WTC11 (cell line): ENCODE measurements at regions not wholly inside any gene's neighbourhood (a gene's known extent, or its start where the extent isn't known, plus 50 kb on each side); places are given as distances from the start of the nearest gene placed in this dataset.

Experiments used
- ATAC-seq: fragments of 200-7000 bp; cut with Tn5 transposase; 2 replicates; pipeline ENCODE4 v1.10.0; 2021; ENCODE audit warnings: mild to moderate bottlenecking, moderate library complexity
- CTCF ChIA-PET: fragments of 300-600 bp; sonication (Branson Sonifier 250); formaldehyde crosslinking; loops from one replicate; lab custom pipeline; 2021; ENCODE audit warnings: antibody characterized with exemption; lab: Charles Lee
- POLR2A ChIA-PET: fragments of 350-600 bp; sonication (Branson Sonifier 250); formaldehyde crosslinking; loops from one replicate; lab custom pipeline; 2021; ENCODE audit warnings: antibody characterized with exemption; lab: Charles Lee
- DNase-seq: peaks from one replicate; pipeline ENCODE4 v3.0.0; 2021; ENCODE audit warnings: low spot score
- H3K27ac Mint-ChIP-seq: 2 replicates; pipeline ENCODE4 v1.8.0; 2021; ENCODE audit warnings: mixed read lengths
- H3K27me3 Mint-ChIP-seq: 2 replicates; pipeline ENCODE4 v1.8.0; 2021; ENCODE audit warnings: low read depth, mild to moderate bottlenecking, moderate library complexity, mixed read lengths
- H3K36me3 Mint-ChIP-seq: 2 replicates; pipeline ENCODE4 v1.8.0; 2021; ENCODE audit warnings: mixed read lengths
- H3K4me1 Mint-ChIP-seq: 2 replicates; pipeline ENCODE4 v1.8.0; 2022; ENCODE audit warnings: mixed read lengths
- H3K4me3 Mint-ChIP-seq: 2 replicates; pipeline ENCODE4 v1.8.0; 2021; ENCODE audit warnings: mild to moderate bottlenecking, moderate library complexity, mixed read lengths
- H3K9me3 Mint-ChIP-seq: 2 replicates; pipeline ENCODE4 v1.8.0; 2021; ENCODE audit warnings: mixed read lengths
- ATF3 ChIP-seq: sonication (generic); formaldehyde crosslinking; conservative IDR thresholded peaks from 2 replicates; pipeline ENCODE4 v1.8.1; 2022; ENCODE audit warnings: mild to moderate bottlenecking, missing genetic modification reagents
- CBFB ChIP-seq: sonication (generic); formaldehyde crosslinking; IDR thresholded peaks from 2 replicates; pipeline ENCODE4 v1.8.1; 2022; ENCODE audit warnings: mild to moderate bottlenecking, low read depth, missing genetic modification reagents
- EMX1 ChIP-seq: fragments of 250-450 bp; sonication (Bioruptor Pico); IDR thresholded peaks from 2 replicates; pipeline ENCODE4 v1.8.0; 2021; ENCODE audit warnings: mild to moderate bottlenecking
- ESRRA ChIP-seq: sonication (generic); formaldehyde crosslinking; IDR thresholded peaks from 2 replicates; pipeline ENCODE4 v1.8.1; 2022; ENCODE audit warnings: mild to moderate bottlenecking, missing genetic modification reagents, borderline replicate concordance
- GRHL2 ChIP-seq: fragments of 250-450 bp; sonication (Bioruptor Pico); IDR thresholded peaks from 2 replicates; pipeline ENCODE4 v1.8.0; 2022; ENCODE audit warnings: mild to moderate bottlenecking, moderate library complexity; ENCODE audit not compliant: insufficient replicate concordance, severe bottlenecking
- JAZF1 ChIP-seq: fragments of 250-450 bp; sonication (Bioruptor Pico); IDR thresholded peaks from 2 replicates; pipeline ENCODE4 v1.9.0; 2021; ENCODE audit warnings: moderate library complexity, mild to moderate bottlenecking, inconsistent platforms
- NFATC4 ChIP-seq: fragments of 250-450 bp; sonication (Bioruptor Pico); IDR thresholded peaks from 2 replicates; pipeline ENCODE4 v1.9.0; 2021; ENCODE audit warnings: mild to moderate bottlenecking
- NR1H2 ChIP-seq: sonication (generic); formaldehyde crosslinking; IDR thresholded peaks from 2 replicates; pipeline ENCODE4 v1.9.0; 2021; ENCODE audit warnings: mild to moderate bottlenecking, moderate library complexity, missing genetic modification reagents
- NR2C2 ChIP-seq: sonication (generic); formaldehyde crosslinking; IDR thresholded peaks from 2 replicates; pipeline ENCODE4 v1.8.0; 2022; ENCODE audit warnings: mild to moderate bottlenecking, missing genetic modification reagents
- RORB ChIP-seq: fragments of 250-450 bp; sonication (Bioruptor Pico); IDR thresholded peaks from 2 replicates; pipeline ENCODE4 v1.9.0; 2021; ENCODE audit warnings: mild to moderate bottlenecking
- SOX15 ChIP-seq: fragments of 250-450 bp; sonication (Bioruptor Pico); IDR thresholded peaks from 2 replicates; pipeline ENCODE4 v1.9.0; 2021; ENCODE audit warnings: mild to moderate bottlenecking
- SP1 ChIP-seq: sonication (generic); formaldehyde crosslinking; conservative IDR thresholded peaks from 2 replicates; pipeline ENCODE4 v1.8.1; 2022; ENCODE audit warnings: missing genetic modification reagents
- TEAD1 ChIP-seq: sonication (generic); formaldehyde crosslinking; IDR thresholded peaks from 2 replicates; pipeline ENCODE4 v1.8.0; 2022; ENCODE audit warnings: mild to moderate bottlenecking, missing genetic modification reagents
- TP53 ChIP-seq: sonication (generic); formaldehyde crosslinking; IDR thresholded peaks from 2 replicates; pipeline ENCODE4 v1.8.1; 2023; ENCODE audit warnings: mild to moderate bottlenecking, missing genetic modification reagents
- ZBTB21 ChIP-seq: sonication (generic); formaldehyde crosslinking; IDR thresholded peaks from 2 replicates; pipeline ENCODE4 v1.8.1; 2023; ENCODE audit warnings: mild to moderate bottlenecking, missing genetic modification reagents, borderline replicate concordance
- ZNF138 ChIP-seq: sonication (generic); formaldehyde crosslinking; conservative IDR thresholded peaks from 2 replicates; pipeline ENCODE4 v1.8.1; 2022; ENCODE audit warnings: mild to moderate bottlenecking, moderate library complexity, missing genetic modification reagents
- ZNF317 ChIP-seq: sonication (generic); formaldehyde crosslinking; IDR thresholded peaks from 2 replicates; pipeline ENCODE4 v1.8.1; 2023; ENCODE audit warnings: low read depth, mild to moderate bottlenecking, moderate library complexity, missing genetic modification reagents, borderline replicate concordance
- ZNF396 ChIP-seq: fragments of 250-450 bp; sonication (Bioruptor Pico); IDR thresholded peaks from 2 replicates; pipeline ENCODE4 v1.8.0; 2021; ENCODE audit warnings: mild to moderate bottlenecking, moderate library complexity, borderline replicate concordance
- ZNF416 ChIP-seq: fragments of 250-450 bp; sonication (Bioruptor Pico); IDR thresholded peaks from 2 replicates; pipeline ENCODE4 v1.9.0; 2021; ENCODE audit warnings: mild to moderate bottlenecking, inconsistent platforms
- TF ChIP-seq, protein P1 (sequence below): fragments of 200-600 bp; IDR thresholded peaks from 2 replicates; pipeline ENCODE4 v1.8.0; 2022; ENCODE audit warnings: antibody characterized with exemption
- TF ChIP-seq, protein P2 (sequence below): sonication (generic); formaldehyde crosslinking; IDR thresholded peaks from 2 replicates; pipeline ENCODE4 v1.8.0; 2022; ENCODE audit warnings: mild to moderate bottlenecking, missing genetic modification reagents
- TF ChIP-seq, protein P3 (sequence below): fragments of 250-450 bp; sonication (Bioruptor Pico); conservative IDR thresholded peaks from 2 replicates; pipeline ENCODE4 v1.9.0; 2021; ENCODE audit warnings: mild to moderate bottlenecking
- TF ChIP-seq, protein P4 (sequence below): sonication (generic); formaldehyde crosslinking; IDR thresholded peaks from 2 replicates; pipeline ENCODE4 v1.8.0; 2023; ENCODE audit warnings: missing genetic modification reagents, mild to moderate bottlenecking, borderline replicate concordance

DNA sequence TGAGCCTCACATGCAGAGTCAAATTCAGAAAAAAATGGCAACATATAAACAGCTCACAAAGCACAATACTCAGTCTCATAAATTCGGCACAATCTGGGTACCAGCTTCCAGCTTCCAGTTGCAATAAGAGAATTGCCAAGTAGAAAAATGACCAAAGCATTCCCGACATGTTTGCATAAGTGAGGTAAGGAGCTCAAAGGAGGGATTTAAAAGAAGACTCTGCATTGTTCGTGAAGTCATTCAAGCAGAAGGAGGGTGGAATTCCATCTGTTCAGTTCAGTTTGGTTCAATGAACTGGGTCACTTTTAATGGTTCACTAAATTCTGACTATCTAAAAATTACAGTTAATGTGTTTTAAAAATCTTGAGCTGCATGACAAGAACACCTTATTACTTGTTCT lies 106.7 kb upstream of the KLHL14 start (continued):
- TF ChIP-seq TEAD1: no peak
- TF ChIP-seq SP1 (CRISPR knock-in tag): no peak

GRCh38 chr18:32878436-32878835 lies 105.6 kb upstream of the KLHL14 start:
- TF ChIP-seq NR1H2 (no peak), GRHL2 (CRISPR knock-in tag) (no peak), EMX1 (CRISPR knock-in tag) (no peak), ZBTB21 (CRISPR knock-in tag) (no peak), NR2C2 (no peak), TEAD1 (no peak), ZNF416 (CRISPR knock-in tag) (no peak), ATF3 (CRISPR knock-in tag) (no peak), TP53 (CRISPR knock-in tag) (no peak), RORB (CRISPR knock-in tag) (no peak)
- TF ChIP-seq, protein P1, sequence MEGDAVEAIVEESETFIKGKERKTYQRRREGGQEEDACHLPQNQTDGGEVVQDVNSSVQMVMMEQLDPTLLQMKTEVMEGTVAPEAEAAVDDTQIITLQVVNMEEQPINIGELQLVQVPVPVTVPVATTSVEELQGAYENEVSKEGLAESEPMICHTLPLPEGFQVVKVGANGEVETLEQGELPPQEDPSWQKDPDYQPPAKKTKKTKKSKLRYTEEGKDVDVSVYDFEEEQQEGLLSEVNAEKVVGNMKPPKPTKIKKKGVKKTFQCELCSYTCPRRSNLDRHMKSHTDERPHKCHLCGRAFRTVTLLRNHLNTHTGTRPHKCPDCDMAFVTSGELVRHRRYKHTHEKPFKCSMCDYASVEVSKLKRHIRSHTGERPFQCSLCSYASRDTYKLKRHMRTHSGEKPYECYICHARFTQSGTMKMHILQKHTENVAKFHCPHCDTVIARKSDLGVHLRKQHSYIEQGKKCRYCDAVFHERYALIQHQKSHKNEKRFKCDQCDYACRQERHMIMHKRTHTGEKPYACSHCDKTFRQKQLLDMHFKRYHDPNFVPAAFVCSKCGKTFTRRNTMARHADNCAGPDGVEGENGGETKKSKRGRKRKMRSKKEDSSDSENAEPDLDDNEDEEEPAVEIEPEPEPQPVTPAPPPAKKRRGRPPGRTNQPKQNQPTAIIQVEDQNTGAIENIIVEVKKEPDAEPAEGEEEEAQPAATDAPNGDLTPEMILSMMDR: no peak
- TF ChIP-seq, protein P2, sequence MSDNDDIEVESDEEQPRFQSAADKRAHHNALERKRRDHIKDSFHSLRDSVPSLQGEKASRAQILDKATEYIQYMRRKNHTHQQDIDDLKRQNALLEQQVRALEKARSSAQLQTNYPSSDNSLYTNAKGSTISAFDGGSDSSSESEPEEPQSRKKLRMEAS (CRISPR knock-in tag): no peak
- TF ChIP-seq, protein P3, sequence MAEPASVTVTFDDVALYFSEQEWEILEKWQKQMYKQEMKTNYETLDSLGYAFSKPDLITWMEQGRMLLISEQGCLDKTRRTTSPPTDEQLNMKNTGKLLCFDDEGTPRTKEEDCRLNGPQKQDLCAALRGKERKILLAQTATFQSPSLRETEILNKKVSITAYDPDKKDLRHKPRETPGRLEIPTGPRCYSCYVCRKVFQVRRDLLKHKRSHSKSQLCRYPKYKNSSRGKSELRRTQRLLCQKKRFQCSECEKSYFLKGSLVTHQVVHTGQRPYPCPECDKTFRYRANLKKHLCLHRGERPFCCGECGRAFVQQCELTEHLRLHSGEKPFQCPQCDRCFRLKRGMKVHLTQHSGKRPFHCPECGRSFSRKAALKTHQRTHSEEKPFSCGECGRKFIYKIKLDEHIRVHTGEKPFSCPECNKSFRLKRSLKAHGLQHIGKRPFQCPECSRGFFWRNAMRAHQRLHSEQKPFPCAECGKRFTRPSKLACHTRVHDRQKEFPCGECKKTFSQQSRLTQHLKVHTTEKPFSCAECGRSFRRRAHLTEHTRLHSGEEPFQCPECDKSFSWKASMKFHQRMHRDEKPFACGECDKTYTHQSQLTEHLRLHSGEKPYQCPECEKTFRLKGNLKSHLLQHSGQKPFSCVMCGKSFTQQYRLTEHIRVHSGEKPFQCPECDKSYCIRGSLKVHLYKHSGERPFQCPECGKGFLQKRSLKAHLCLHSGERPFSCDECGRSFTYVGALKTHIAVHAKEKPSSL (CRISPR knock-in tag): no peak
- Mint-ChIP-seq H3K27ac (no peak overlapping the region), H3K4me1 (peaks cover 26% of the 10 kb centered on the region), H3K4me3 (no peak overlapping the region), H3K9me3 (peaks cover 31% of the 10 kb centered on the region), H3K27me3 (no peaks in the 10 kb centered on the region), H3K36me3 (peaks cover 3% of the 10 kb centered on the region; the same call in 1 of the 2 replicates)
- ChIA-PET POLR2A (no interaction called here), CTCF (no interaction called here)
- DNase-seq: no peak
- no peak for ATAC-seq

DNA sequence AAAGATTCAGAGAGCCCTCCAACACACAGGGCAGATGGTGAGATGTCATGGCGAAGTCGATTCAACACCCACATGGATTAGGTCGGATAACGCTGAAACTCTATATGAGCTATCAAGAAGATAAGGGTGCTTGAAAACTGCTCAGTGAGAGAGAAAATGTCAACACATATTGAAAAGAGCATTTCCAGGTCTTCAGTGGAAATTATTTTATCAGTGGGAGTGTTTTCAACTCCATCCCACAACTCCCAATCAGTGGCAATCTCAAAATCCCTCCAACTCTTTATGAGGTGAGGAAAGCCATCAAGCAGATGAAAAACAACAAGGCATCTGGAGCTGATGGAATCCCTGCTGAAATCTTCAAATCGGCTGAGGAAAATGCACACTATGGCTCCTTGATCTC lies 104.5 kb upstream of the KLHL14 start:
- no peaks in the 10 kb centered on the region for H3K27me3 Mint-ChIP-seq
- H3K4me1 Mint-ChIP-seq: peaks cover 26% of the 10 kb centered on the region
- CTCF ChIA-PET: interaction anchor here (0.7 kb wide), 1 partner anchor 29 kb away, joined by 7 read pairs; no protein-coding TSS in a partner anchor
- no peak for TF ChIP-seq ZNF317 (CRISPR knock-in tag)
- no peak for TF ChIP-seq NFATC4 (CRISPR knock-in tag)
- TF ChIP-seq CBFB (CRISPR knock-in tag): no peak
- TF ChIP-seq NR1H2: no peak
- no peak for TF ChIP-seq ESRRA (CRISPR knock-in tag)
- no peak for TF ChIP-seq ZNF396 (CRISPR knock-in tag)
- H3K27ac Mint-ChIP-seq: no peak overlapping the region
- no peak for ATAC-seq
- no peak overlapping the region for H3K4me3 Mint-ChIP-seq
- H3K9me3 Mint-ChIP-seq: peaks cover 33% of the 10 kb centered on the region
- H3K36me3 Mint-ChIP-seq: peaks cover 3% of the 10 kb centered on the region; the same call in 1 of the 2 replicates
- POLR2A ChIA-PET: no interaction called here
- DNase-seq: no peak

DNA sequence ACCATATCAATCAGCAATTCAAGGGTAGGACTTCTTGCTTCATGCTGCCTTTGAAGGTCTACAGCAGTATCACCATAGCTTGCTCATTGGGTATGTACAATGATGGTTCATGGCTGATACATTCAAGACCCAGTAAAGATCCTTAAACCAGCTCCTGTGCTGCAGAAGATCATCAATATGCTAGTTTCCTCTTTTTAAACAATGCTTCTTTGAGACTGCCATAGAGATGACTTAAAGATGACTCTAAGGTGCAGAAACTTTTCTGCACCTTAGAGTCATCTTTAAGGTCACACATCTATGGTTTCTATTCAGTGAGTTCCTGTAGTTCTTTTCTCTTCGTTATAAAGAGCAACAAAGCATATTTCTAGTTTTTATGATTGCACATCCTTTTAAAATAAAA lies 102.8 kb upstream of the KLHL14 start:
- no peak overlapping the region for H3K27ac Mint-ChIP-seq
- H3K36me3 Mint-ChIP-seq: peaks cover 3% of the 10 kb centered on the region; the same call in 1 of the 2 replicates
- ChIA-PET POLR2A (no interaction called here), CTCF (no interaction called here)
- ATAC-seq (no peak), DNase-seq (no peak)
- H3K4me1 Mint-ChIP-seq: peaks cover 26% of the 10 kb centered on the region
- H3K4me3 Mint-ChIP-seq: no peak overlapping the region
- H3K27me3 Mint-ChIP-seq: no peaks in the 10 kb centered on the region
- H3K9me3 Mint-ChIP-seq: peaks cover 28% of the 10 kb centered on the region
- TF ChIP-seq, protein P4, sequence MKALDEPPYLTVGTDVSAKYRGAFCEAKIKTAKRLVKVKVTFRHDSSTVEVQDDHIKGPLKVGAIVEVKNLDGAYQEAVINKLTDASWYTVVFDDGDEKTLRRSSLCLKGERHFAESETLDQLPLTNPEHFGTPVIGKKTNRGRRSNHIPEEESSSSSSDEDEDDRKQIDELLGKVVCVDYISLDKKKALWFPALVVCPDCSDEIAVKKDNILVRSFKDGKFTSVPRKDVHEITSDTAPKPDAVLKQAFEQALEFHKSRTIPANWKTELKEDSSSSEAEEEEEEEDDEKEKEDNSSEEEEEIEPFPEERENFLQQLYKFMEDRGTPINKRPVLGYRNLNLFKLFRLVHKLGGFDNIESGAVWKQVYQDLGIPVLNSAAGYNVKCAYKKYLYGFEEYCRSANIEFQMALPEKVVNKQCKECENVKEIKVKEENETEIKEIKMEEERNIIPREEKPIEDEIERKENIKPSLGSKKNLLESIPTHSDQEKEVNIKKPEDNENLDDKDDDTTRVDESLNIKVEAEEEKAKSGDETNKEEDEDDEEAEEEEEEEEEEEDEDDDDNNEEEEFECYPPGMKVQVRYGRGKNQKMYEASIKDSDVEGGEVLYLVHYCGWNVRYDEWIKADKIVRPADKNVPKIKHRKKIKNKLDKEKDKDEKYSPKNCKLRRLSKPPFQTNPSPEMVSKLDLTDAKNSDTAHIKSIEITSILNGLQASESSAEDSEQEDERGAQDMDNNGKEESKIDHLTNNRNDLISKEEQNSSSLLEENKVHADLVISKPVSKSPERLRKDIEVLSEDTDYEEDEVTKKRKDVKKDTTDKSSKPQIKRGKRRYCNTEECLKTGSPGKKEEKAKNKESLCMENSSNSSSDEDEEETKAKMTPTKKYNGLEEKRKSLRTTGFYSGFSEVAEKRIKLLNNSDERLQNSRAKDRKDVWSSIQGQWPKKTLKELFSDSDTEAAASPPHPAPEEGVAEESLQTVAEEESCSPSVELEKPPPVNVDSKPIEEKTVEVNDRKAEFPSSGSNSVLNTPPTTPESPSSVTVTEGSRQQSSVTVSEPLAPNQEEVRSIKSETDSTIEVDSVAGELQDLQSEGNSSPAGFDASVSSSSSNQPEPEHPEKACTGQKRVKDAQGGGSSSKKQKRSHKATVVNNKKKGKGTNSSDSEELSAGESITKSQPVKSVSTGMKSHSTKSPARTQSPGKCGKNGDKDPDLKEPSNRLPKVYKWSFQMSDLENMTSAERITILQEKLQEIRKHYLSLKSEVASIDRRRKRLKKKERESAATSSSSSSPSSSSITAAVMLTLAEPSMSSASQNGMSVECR (CRISPR knock-in tag): no peak
- TF ChIP-seq ZNF138 (CRISPR knock-in tag) (no peak), ZNF317 (CRISPR knock-in tag) (no peak), SOX15 (CRISPR knock-in tag) (no peak), NR2C2 (no peak), JAZF1 (CRISPR knock-in tag) (no peak)
